CD4-positive, alpha-beta T cell (primary cell): ENCODE measurements at regions not wholly inside any gene's neighbourhood (a gene's known extent, or its start where the extent isn't known, plus 50 kb on each side); places are given as distances from the start of the nearest gene placed in this dataset.

Source experiments
- ATAC-seq: fragments of 200-7000 bp; cut with Tn5 transposase; one replicate; pipeline ENCODE4 v1.10.0; 2022; ENCODE audit warnings: mild to moderate bottlenecking; ENCODE audit not compliant: poor library complexity
- CTCF ChIA-PET: fragments of 350-600 bp; sonication (Branson Sonifier 250); formaldehyde crosslinking; loops from one replicate; lab custom pipeline; 2021; ENCODE audit warnings: antibody characterized with exemption, inconsistent platforms; lab: Charles Lee
- POLR2A ChIA-PET: fragments of 350-600 bp; sonication (Branson Sonifier 250); formaldehyde crosslinking; loops from one replicate; lab custom pipeline; 2021; ENCODE audit warnings: antibody characterized with exemption, inconsistent platforms; lab: Charles Lee
- DNase-seq, 14 experiments: peaks; one replicate each; pipeline ENCODE4 v3.0.0-alpha.2; 2013 to 2020; ENCODE audit warnings: mixed read lengths in 2 of 14
- H3K27ac ChIP-seq, 2 donors: one replicate each; pipeline versions ENCODE4 v1.5.1 to v1.7.0; 2013; ENCODE audit warnings: low read length in 2 of 2, low read depth in 1 of 2, mild to moderate bottlenecking in 1 of 2
- H3K27me3 ChIP-seq, 2 experiments: 1 replicate in 1 of 2; 2 replicates in 1 of 2; pipeline versions ENCODE4 v1.6.1 to v1.7.0; 2013; ENCODE audit warnings: low read length in 2 of 2, control low read depth in 1 of 2, mild to moderate bottlenecking in 1 of 2, moderate library complexity in 1 of 2; ENCODE audit not compliant: insufficient read depth in 2 of 2, control insufficient read depth in 1 of 2
- H3K36me3 ChIP-seq: one replicate; pipeline ENCODE4 v1.6.1; 2013; ENCODE audit warnings: low read length, control low read depth; ENCODE audit not compliant: insufficient read depth
- H3K4me1 ChIP-seq: one replicate; pipeline ENCODE4 v1.6.1; 2013; ENCODE audit warnings: low read length, control low read depth; ENCODE audit not compliant: insufficient read depth
- H3K4me3 ChIP-seq: one replicate; pipeline ENCODE4 v1.5.1; 2013; ENCODE audit warnings: mild to moderate bottlenecking, low read length, moderate library complexity
- H3K9me3 ChIP-seq, 2 experiments: 1 replicate in 1 of 2; 2 replicates in 1 of 2; pipeline versions ENCODE4 v1.6.1 to v1.7.0; 2013; ENCODE audit warnings: low read length in 2 of 2, mild to moderate bottlenecking in 2 of 2, control low read depth in 1 of 2, moderate library complexity in 1 of 2; ENCODE audit not compliant: control insufficient read depth in 1 of 2, insufficient read depth in 1 of 2
- H3K27ac Mint-ChIP-seq: one replicate; pipeline ENCODE4 v1.8.0; 2020; ENCODE audit warnings: mixed read lengths
- H3K27me3 Mint-ChIP-seq: one replicate; pipeline ENCODE4 v1.8.0; 2021; ENCODE audit warnings: mixed read lengths
- H3K36me3 Mint-ChIP-seq: one replicate; pipeline ENCODE4 v1.8.0; 2021; ENCODE audit warnings: low read depth, mixed read lengths
- H3K4me1 Mint-ChIP-seq: one replicate; pipeline ENCODE4 v1.8.0; 2021; ENCODE audit warnings: low read depth, mixed read lengths
- H3K4me3 Mint-ChIP-seq: one replicate; pipeline ENCODE4 v1.8.0; 2020; ENCODE audit warnings: mild to moderate bottlenecking, mixed read lengths
- H3K9me3 Mint-ChIP-seq: one replicate; pipeline ENCODE4 v1.8.0; 2020; ENCODE audit warnings: mixed read lengths
- intact Hi-C, 2 experiments: fragments of 100-400 bp; cut with DNase I in 1 of 2; cut with micrococcal nuclease in 1 of 2; formaldehyde crosslinking; loops; one replicate each; pipeline versions ENCODE4 v1.15.1 to v1.9.0; 2023 to 2025; cut with DNase I, micrococcal nuclease
- TF ChIP-seq, protein P1 (sequence below): fragments of 200-600 bp; IDR thresholded peaks from one replicate; pipeline ENCODE4 v1.8.0; 2022; ENCODE audit warnings: antibody characterized with exemption, mild to moderate bottlenecking

DNA sequence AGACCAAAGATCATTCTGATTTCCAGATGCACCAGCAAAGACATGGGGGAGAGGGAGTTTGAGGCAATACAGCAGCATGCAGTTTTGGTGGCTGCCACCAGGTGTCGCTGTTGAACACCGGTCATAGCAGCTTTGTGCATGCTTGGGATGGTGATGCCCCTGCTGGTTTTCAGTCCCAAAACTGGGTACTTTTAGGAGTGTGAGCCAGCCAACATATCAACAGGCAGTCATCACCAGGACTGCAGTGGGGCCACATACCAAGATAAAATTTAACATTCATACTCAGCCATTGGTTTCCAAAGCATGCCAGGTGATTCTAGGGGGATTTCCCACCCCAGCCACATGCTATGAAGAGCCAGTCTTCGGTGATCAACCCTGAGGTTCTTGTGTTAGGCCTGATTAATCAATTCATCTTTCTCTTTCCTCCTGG lies 64.2 kb downstream of the PHETA1 start:
- ChIA-PET CTCF (no interaction called here), POLR2A (no interaction called here)
- intact Hi-C loops, result no loop called here
- peaks cover 30 to 54% of the 10 kb centered on the region in 2 experiments for H3K9me3 ChIP-seq
- Mint-ChIP-seq H3K27ac (no peak overlapping the region), H3K27me3 (peaks cover 4% of the 10 kb centered on the region), H3K9me3 (peaks cover 13% of the 10 kb centered on the region), H3K36me3 (peaks cover 11% of the 10 kb centered on the region), H3K4me1 (peaks cover 3% of the 10 kb centered on the region), H3K4me3 (no peak overlapping the region)
- no peak overlapping the region for H3K4me3 ChIP-seq
- peaks cover 3% of the 10 kb centered on the region for H3K4me1 ChIP-seq
- H3K36me3 ChIP-seq, result no peaks in the 10 kb centered on the region
- peak in 6 of 14 experiments; percentile 10 to 48 (median 21) for DNase-seq
- no peak for ATAC-seq
- H3K27me3 ChIP-seq, result peaks cover 0 to 2% of the 10 kb centered on the region in 2 experiments
- TF ChIP-seq, protein P1, sequence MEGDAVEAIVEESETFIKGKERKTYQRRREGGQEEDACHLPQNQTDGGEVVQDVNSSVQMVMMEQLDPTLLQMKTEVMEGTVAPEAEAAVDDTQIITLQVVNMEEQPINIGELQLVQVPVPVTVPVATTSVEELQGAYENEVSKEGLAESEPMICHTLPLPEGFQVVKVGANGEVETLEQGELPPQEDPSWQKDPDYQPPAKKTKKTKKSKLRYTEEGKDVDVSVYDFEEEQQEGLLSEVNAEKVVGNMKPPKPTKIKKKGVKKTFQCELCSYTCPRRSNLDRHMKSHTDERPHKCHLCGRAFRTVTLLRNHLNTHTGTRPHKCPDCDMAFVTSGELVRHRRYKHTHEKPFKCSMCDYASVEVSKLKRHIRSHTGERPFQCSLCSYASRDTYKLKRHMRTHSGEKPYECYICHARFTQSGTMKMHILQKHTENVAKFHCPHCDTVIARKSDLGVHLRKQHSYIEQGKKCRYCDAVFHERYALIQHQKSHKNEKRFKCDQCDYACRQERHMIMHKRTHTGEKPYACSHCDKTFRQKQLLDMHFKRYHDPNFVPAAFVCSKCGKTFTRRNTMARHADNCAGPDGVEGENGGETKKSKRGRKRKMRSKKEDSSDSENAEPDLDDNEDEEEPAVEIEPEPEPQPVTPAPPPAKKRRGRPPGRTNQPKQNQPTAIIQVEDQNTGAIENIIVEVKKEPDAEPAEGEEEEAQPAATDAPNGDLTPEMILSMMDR, result peak; percentile 14
- no peak overlapping the region for H3K27ac ChIP-seq

DNA sequence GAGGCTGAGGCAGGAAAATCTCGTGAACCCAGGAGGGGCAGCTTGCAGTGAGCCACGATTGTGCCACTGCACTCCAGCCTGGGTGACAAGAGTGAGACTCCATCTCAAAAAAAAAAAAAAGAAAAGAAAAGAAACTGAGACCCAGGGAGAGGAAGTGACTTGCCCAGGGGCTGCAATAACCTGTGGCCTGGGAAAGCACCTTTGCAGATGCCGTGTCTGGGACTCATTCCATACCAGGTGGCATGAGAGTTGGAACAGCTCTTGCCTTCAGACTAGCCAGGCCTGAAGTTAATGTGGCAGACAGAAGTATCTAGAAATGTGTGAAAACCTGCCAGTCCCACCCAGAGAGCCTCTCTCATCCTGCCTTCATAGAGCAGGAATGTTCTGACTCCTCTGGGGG lies 65.4 kb downstream of the PHETA1 start:
- ATAC-seq (no peak), DNase-seq (no peak)
- TF ChIP-seq, protein P1, result no peak
- H3K27me3 ChIP-seq, result peaks cover 0 to 2% of the 10 kb centered on the region in 2 experiments
- H3K36me3 Mint-ChIP-seq, result peaks cover 11% of the 10 kb centered on the region
- H3K4me3 Mint-ChIP-seq, result no peak overlapping the region
- no peak overlapping the region for H3K27ac Mint-ChIP-seq
- CTCF ChIA-PET, result no interaction called here
- no peaks in the 10 kb centered on the region for H3K4me1 Mint-ChIP-seq
- no peaks in the 10 kb centered on the region for H3K4me1 ChIP-seq
- H3K9me3 ChIP-seq, result peaks cover 30 to 53% of the 10 kb centered on the region in 2 experiments
- H3K9me3 Mint-ChIP-seq, result peaks cover 13% of the 10 kb centered on the region
- H3K36me3 ChIP-seq, result no peaks in the 10 kb centered on the region
- no peak overlapping the region for H3K27ac ChIP-seq
- intact Hi-C loops, result no loop called here
- no peak overlapping the region for H3K4me3 ChIP-seq
- H3K27me3 Mint-ChIP-seq, result peaks cover 4% of the 10 kb centered on the region
- POLR2A ChIA-PET, result no interaction called here

DNA sequence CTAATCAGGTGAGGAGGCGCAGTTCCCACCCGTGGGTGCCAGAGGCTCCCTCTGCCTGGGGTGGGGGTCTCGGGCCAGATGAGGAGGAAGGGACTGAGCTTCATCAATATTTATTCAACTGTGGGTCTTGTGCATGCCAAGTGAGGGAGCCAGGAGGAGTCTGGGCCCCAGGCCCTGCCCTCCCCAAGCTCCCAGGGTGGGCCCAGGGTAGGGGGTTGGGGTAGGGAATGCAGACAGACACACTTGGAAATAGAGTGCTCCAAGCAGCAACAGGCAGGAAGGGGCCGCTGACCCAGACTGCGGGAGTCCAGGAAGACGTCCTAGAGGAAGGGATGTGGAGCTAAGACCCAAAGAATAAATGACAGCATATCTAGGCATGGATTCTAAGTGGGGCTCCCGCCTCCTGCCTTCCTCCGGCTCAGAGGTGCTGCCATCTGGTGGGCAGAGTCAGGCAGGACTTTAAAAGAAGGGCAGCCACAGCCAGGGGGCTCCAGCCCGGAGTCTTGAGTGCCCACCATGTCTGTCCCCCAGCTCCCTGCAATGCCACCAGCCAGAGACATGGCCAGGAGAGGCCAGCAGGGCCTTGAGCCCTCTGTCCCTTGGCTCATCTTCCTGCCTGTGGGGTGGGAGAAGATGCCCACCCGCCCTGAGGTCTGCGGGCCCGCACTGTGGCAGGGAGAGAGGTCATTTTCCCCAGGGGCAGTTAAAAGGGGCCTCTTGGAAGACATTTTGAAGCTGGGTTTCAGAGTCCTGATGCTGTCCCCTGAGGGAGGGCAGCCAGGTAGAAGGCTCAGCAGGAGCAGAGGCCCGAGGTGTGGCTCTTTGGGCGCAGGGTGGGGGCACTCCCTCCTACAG lies 70.1 kb downstream of the PHETA1 start:
- H3K36me3 ChIP-seq, result no peaks in the 10 kb centered on the region
- H3K4me1 ChIP-seq, result no peaks in the 10 kb centered on the region
- intact Hi-C loops, result loop anchor here (1.0 to 5.0 kb wide), 4 partner anchors 275 to 362 kb away; no protein-coding TSS in a partner anchor
- POLR2A ChIA-PET, result no interaction called here
- CTCF ChIA-PET, result interaction anchor here (0.6 kb wide), 1 partner anchor 922 kb away, joined by 3 read pairs; no protein-coding TSS in a partner anchor
- Mint-ChIP-seq H3K4me1 (no peaks in the 10 kb centered on the region), H3K9me3 (no peaks in the 10 kb centered on the region), H3K4me3 (no peak overlapping the region), H3K27ac (no peak overlapping the region), H3K27me3 (peaks cover 4% of the 10 kb centered on the region), H3K36me3 (no peaks in the 10 kb centered on the region)
- H3K4me3 ChIP-seq, result no peak overlapping the region
- H3K9me3 ChIP-seq, result peaks cover 4 to 18% of the 10 kb centered on the region in 2 experiments
- TF ChIP-seq, protein P1, result peak; percentile 53
- DNase-seq (peak; percentile 13 to 63 (median 34)), ATAC-seq (peak; percentile 41)
- peaks cover 0 to 2% of the 10 kb centered on the region in 2 experiments for H3K27me3 ChIP-seq
- no peak overlapping the region for H3K27ac ChIP-seq
